NB4 (cell line): ENCODE measurements at regions not wholly inside any gene's neighbourhood (a gene's known extent, or its start where the extent isn't known, plus 50 kb on each side); places are given as distances from the start of the nearest gene placed in this dataset.

Experiments used
- POLR2A ChIP-seq: IDR thresholded peaks from 2 replicates; pipeline ENCODE4 v1.6.1; 2011; ENCODE audit warnings: mild to moderate bottlenecking; ENCODE audit not compliant: insufficient read length; ENCODE audit errors: extremely low read depth
- TF ChIP-seq, protein P1 (sequence below): IDR thresholded peaks from one replicate; pipeline ENCODE4 v1.5.1; 2012; ENCODE audit warnings: low read depth, low read length
- TF ChIP-seq, protein P2 (sequence below): IDR thresholded peaks from 2 replicates; pipeline ENCODE4 v1.6.1; 2011; ENCODE audit warnings: low read depth, low read length

DNA sequence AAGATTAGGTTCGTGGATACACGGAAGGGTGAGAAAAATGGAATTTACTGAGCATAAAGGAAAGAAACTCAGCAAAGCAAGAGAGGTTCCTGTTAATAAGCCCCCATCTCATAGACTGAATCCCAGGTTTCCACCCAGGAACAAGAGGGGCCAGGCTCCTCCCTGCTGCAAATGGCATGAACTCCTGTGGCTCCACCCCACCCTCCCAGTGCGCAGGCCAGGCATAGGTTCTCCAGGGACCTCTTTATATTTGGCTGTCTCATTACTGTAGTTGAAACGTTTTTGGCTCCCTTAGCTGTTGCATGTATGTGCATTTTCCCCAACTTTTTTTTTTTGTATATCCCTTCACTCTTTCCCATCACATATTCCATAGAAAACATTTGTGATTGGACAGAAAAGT is 217.8 kb upstream of the NRP1 start:
- TF ChIP-seq, protein P1, sequence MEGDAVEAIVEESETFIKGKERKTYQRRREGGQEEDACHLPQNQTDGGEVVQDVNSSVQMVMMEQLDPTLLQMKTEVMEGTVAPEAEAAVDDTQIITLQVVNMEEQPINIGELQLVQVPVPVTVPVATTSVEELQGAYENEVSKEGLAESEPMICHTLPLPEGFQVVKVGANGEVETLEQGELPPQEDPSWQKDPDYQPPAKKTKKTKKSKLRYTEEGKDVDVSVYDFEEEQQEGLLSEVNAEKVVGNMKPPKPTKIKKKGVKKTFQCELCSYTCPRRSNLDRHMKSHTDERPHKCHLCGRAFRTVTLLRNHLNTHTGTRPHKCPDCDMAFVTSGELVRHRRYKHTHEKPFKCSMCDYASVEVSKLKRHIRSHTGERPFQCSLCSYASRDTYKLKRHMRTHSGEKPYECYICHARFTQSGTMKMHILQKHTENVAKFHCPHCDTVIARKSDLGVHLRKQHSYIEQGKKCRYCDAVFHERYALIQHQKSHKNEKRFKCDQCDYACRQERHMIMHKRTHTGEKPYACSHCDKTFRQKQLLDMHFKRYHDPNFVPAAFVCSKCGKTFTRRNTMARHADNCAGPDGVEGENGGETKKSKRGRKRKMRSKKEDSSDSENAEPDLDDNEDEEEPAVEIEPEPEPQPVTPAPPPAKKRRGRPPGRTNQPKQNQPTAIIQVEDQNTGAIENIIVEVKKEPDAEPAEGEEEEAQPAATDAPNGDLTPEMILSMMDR = no peak
- TF ChIP-seq POLR2A = no peak
- TF ChIP-seq, protein P2, sequence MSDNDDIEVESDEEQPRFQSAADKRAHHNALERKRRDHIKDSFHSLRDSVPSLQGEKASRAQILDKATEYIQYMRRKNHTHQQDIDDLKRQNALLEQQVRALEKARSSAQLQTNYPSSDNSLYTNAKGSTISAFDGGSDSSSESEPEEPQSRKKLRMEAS = no peak
